ENCODE measurements at regions not wholly inside any gene's neighbourhood (a gene's known extent, or its start where the extent isn't known, plus 50 kb on each side); places are given as distances from the start of the nearest gene placed in this dataset.

DNA sequence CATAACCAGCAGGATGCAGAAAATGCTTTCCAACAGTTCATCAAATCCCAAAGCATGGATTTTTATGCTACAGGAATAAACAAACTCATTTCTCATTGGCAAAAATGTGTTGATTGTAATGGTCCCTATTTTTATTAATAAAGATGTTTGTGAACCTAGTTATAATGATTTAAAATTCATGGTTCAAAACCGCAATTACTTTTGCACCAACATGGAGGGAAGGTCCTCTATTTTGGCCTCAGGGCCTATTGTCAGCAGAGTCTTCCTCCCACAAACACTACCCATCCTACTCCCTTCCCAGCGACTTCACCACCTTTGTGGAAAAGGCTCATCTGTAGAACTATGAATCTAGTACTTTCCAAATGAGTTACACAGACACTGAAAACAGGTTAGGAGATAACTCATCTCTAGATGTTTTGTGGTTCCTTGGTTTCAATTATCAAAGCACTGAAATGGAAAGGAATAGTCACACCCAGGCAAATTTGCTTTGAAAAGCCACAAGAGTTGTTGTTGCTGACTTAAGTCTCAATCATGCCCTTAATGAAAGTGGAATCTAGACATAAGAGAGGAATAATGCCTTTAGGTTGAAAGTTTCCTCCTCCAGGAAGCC lies 59.4 kb upstream of the FRMD4A start:
- DNase-seq = peak; percentile 89

DNA sequence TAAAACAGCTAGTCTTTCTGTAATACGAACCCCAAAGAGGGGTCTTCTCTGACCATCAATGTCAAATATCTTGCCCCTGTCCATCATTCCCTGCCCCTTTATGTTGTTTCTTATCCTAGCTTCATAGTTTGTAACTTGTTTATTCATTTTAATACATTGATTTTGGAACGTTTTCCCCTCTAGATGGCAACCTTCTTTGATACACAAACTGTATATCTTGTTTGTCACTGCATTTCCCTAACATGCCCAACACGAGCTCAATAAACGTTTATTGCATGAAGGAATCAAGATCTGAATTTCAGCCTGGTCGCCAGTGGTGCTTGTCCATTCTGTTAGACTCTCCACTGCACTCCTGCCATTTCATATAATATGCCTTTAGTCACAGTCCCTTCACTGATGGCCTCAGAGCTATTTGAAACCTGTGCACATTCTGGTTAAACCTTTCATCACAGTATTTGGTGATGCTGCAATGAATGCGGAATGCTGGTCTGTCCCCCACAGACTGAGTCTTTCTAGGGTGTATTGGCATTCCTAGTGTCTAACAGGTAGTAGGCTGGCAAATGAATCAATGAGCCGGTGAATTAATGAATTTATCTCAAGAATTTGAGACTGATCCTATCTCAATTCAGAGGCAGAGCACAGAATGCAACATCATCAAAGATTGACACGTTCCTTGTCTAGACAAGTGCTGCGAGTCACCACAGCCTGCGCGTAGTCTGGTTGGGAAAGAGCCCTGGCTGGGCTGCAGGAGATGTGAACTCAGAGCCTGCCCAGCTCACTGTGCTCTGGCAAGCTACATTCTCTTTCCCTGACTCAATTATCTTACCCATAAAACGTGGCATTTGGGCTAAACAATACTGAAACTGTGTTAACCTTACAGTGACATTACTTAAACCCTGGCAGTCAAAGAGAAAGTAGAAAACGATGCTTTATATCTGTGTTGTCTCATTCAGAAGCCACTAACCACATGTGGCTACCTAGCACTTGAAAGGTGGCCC lies 55.2 kb upstream of the FRMD4A start:
- DNase-seq = peak; percentile 65

DNA sequence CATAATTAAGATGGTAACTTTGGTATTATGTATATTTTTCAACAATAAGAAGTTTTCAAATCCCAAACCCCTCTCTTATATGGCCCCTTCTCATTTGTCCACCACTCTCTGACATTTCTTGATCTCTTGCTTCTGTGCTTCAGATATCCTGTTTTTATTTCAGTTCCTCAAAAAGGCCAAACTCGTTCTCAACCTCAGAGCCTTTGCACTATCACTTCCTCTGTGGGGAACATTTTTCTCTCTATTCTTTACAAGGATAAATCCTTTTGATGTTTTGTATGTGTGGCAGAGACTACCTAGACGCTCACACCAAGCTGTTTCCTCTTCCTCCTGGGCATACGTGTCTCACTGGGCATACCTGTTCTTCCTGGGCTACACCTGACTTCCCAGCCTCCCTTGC lies 54.2 kb upstream of the FRMD4A start:
- no peak for DNase-seq

DNA sequence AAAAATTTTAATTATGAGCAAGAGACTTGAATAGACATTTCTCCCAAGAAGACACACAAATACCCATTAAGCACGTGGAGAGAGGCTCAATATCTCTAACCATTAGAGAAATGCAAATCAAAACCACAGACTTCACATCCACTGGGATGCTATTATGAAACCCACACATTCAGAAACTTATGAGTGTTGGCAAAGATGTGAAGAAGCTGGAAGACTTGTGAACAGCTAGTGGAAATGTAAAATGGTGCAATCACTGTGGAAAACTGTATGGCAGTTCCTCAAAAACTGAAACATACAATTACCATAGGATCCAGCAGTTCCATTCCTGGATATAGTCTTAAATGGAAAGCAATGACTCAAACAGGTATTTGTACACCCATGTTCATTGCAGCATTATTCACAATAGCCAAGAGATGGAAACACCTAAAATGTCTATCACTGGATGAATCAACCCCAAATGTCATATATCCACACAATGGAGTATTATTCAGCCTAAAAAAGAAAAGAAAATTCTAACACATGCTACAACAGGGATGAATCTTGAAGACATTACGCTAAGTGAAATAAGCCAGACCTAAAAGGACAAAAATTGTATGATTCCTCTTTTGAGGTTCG lies 53.5 kb upstream of the FRMD4A start:
- DNase-seq = no peak

DNA sequence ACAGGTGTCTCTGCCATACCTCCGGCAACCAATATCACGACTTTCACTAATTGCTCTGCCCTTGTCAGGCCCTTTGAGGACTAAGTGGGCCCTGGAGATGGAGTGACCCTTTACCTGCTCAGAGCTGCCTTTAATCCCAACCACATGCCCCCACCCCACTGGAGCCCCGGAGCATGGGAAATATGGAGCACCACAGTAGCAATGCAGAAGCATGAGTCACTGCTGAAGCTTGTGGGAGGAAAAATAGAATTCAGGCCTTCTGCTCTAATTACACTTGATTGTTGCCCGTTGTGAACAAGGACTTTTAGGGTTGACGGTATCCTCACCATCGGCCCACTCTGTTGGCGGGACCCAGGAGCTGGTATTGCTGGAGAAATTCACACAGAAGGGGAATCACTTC lies 52.5 kb upstream of the FRMD4A start:
- DNase-seq = no peak

DNA sequence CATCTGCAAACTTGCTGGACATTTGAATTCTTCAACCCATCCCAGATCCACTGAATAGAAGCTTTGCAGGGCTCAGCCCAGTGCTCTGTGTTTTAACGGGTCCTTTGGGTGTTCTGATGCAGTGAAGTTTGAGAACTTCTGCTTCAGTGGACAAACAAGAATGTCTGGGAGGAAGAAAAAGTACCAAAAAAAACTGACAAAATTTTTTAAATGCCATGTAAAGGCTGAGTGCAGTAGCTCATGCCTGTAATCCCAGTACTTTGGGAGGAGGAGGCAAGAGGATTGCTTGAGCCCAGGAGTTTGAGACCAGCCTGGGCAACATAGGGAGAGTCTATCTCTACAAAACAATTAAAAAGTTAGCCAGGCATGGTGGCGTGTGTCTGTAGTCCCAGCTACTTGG lies 51.8 kb upstream of the FRMD4A start:
- DNase-seq = no peak

DNA sequence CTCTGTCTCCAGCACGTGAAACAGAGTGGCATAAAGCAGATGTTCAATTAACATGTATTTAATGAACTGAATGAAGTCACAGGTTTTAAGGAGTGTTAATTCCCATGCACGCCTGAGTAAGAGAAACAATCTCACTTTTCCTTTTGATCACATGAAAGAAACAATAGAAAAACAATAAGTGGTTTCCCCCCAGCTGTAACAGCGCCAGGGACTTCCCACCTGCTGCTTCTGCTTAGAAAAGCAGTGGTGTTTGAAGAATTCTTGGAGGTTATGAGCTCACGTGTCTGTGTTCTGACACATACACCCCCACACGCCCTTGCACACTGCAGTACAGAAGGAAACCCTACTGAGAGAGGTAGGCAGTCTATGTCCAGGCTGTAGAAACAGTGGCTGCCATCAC lies 51.3 kb upstream of the FRMD4A start:
- DNase-seq = peak; percentile 34

DNA sequence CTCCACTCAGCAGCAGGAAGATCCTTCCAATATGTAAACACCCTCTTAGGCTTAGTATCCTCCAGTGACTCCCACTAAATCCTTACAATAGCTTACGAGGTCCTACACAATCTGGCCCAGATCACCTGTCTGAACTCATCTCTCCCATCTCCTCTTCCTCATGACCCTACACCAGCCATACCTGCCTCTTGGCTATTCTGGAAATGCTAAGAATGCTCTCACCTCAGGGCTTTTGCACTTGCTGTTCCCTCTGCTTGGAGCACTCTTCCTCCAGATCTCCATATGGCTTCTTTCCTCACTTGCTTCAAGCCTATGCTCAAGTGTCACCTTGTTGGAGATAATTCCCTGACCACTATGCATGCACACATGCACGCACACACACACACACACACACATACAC lies 50.8 kb upstream of the FRMD4A start:
- no peak for DNase-seq

DNA sequence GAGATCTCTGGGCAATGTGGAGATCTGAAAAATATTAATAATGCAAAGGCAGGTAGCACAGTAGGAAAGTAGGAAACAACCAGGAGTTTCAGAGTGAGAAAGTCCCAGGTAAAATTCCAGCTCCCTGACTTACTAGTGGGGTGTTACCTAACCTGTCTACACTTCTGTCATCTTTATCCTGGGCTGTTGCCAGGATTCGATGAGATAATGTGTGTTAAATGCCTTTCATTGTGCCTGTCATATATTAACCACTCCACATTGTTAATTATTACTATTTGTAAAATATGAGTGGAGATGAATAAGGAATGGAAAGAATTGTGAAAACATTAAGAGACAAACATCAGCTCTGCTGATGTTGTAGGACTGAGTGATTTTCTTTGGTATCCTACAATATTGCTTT lies 50.0 kb upstream of the FRMD4A start:
- no peak for DNase-seq
